SK-N-SH (cell line): ENCODE measurements at regions not wholly inside any gene's neighbourhood (a gene's known extent, or its start where the extent isn't known, plus 50 kb on each side); places are given as distances from the start of the nearest gene placed in this dataset.

Experiments used
- CTCF ChIA-PET: fragments of 300-600, 350-600 bp; formaldehyde crosslinking; extraction: SDS; loops from one replicate; lab custom pipeline; 2021; lab: Yijun Ruan, JAX
- POLR2A ChIA-PET: fragments of 350-600 bp; sonication (Branson Sonifier 250); formaldehyde crosslinking; extraction: SDS; loops from one replicate; lab custom pipeline; 2020; ENCODE audit warnings: antibody characterized with exemption, inconsistent platforms; lab: Yijun Ruan, JAX
- DNase-seq: peaks from one replicate; pipeline ENCODE4 v3.0.0; 2012
- H2AFZ ChIP-seq: fragments of 200-600 bp; sonication (generic); 2 replicates; pipeline ENCODE4 v1.8.1; 2016; ENCODE audit warnings: antibody characterized with exemption, mild to moderate bottlenecking, low read depth
- H3F3A ChIP-seq: fragments of 200-600 bp; sonication (generic); replicated peaks from 2 replicates; pipeline ENCODE3; 2016; ENCODE audit warnings: antibody characterized with exemption, mild to moderate bottlenecking; ENCODE audit not compliant: insufficient read depth
- H3K27ac ChIP-seq, 2 experiments: fragments of 200-500 bp in 1 of 2; fragments of 200-600 bp in 1 of 2; sonication (Bioruptor generic) in 1 of 2; sonication (generic), shearing (Covaris generic) in 1 of 2; 2 replicates each; pipeline versions ENCODE4 v1.5.1 to v1.6.1; 2014 to 2016; ENCODE audit warnings: low read depth in 2 of 2, inconsistent platforms in 1 of 2, low read length in 1 of 2, mild to moderate bottlenecking in 1 of 2, mixed read lengths in 1 of 2
- H3K27me3 ChIP-seq: fragments of 200-600 bp; sonication (generic), shearing (Covaris generic); 2 replicates; pipeline ENCODE4 v1.6.1; 2016; ENCODE audit warnings: mixed run types; ENCODE audit not compliant: insufficient read depth
- H3K36me3 ChIP-seq, 2 experiments: fragments of 200-500 bp in 1 of 2; fragments of 200-600 bp in 1 of 2; sonication (Bioruptor generic) in 1 of 2; sonication (generic) in 1 of 2; replicated peaks in 1 of 2; 2 replicates each; pipeline versions ENCODE3 to v1.5.1; 2014 to 2016; ENCODE audit warnings: low read length in 1 of 2, mild to moderate bottlenecking in 1 of 2; ENCODE audit not compliant: insufficient read depth in 2 of 2, control insufficient read depth in 1 of 2
- H3K4me1 ChIP-seq, 2 experiments: fragments of 200-500 bp in 1 of 2; fragments of 200-600 bp in 1 of 2; sonication (Bioruptor generic) in 1 of 2; sonication (generic), shearing (Covaris generic) in 1 of 2; 2 replicates each; pipeline versions ENCODE4 v1.5.1 to v1.6.1; 2014 to 2016; ENCODE audit warnings: low read depth in 1 of 2, low read length in 1 of 2, mixed run types in 1 of 2; ENCODE audit not compliant: insufficient read depth in 2 of 2, control insufficient read depth in 1 of 2
- H3K4me2 ChIP-seq: fragments of 200-600 bp; sonication (generic), shearing (Covaris generic); 2 replicates; pipeline ENCODE4 v1.6.1; 2017; ENCODE audit warnings: mixed run types
- H3K4me3 ChIP-seq, 2 experiments: fragments of 200-500 bp in 1 of 2; fragments of 200-600 bp in 1 of 2; sonication (Bioruptor generic) in 1 of 2; sonication (generic), shearing (Covaris generic) in 1 of 2; 2 replicates each; pipeline versions ENCODE4 v1.5.1 to v1.8.1; 2014 to 2016; ENCODE audit warnings: low read depth in 2 of 2, inconsistent platforms in 1 of 2, low read length in 1 of 2, mild to moderate bottlenecking in 1 of 2, mixed read lengths in 1 of 2, moderate library complexity in 1 of 2
- H3K79me2 ChIP-seq: fragments of 200-600 bp; sonication (generic); 2 replicates; pipeline ENCODE4 v1.8.1; 2017; ENCODE audit warnings: mild to moderate bottlenecking; ENCODE audit not compliant: insufficient read depth
- H3K9ac ChIP-seq: fragments of 200-600 bp; sonication (generic); 2 replicates; pipeline ENCODE4 v1.6.1; 2017; ENCODE audit warnings: mixed run types
- H3K9me2 ChIP-seq: fragments of 200-600 bp; sonication (generic); 2 replicates; pipeline ENCODE4 v1.6.1; 2017; ENCODE audit warnings: mixed run types
- H3K9me3 ChIP-seq: fragments of 200-600 bp; sonication (generic); 2 replicates; pipeline ENCODE4 v1.6.1; 2017; ENCODE audit warnings: mixed run types, mild to moderate bottlenecking, moderate library complexity
- H4K20me1 ChIP-seq: fragments of 200-600 bp; sonication (generic); 2 replicates; pipeline ENCODE4 v1.6.1; 2017; ENCODE audit warnings: mild to moderate bottlenecking, mixed run types; ENCODE audit not compliant: insufficient read depth
- ELF1 ChIP-seq: IDR thresholded peaks from 2 replicates; pipeline ENCODE4 v1.4.0; 2012
- FOXM1 ChIP-seq: IDR thresholded peaks from 2 replicates; pipeline ENCODE4 v1.4.0; 2012; ENCODE audit warnings: low read depth, mild to moderate bottlenecking
- NFIC ChIP-seq: IDR thresholded peaks from 2 replicates; pipeline ENCODE4 v1.4.0; 2012; ENCODE audit warnings: borderline replicate concordance
- RCOR1 ChIP-seq: fragments of 150-350 bp; IDR thresholded peaks from 2 replicates; pipeline ENCODE4 v1.6.1; 2017; ENCODE audit warnings: antibody characterized with exemption, low read length
- RFX5 ChIP-seq: IDR thresholded peaks from 2 replicates; pipeline ENCODE4 v1.6.1; 2012; ENCODE audit warnings: mild to moderate bottlenecking, improper control_type of control experiment, low read length
- RXRA ChIP-seq: IDR thresholded peaks from 2 replicates; pipeline ENCODE4 v1.4.0; 2012; ENCODE audit warnings: low read depth, mild to moderate bottlenecking, borderline replicate concordance
- SIN3A ChIP-seq: IDR thresholded peaks from 2 replicates; pipeline ENCODE4 v1.6.1; 2012; ENCODE audit warnings: low read depth, mild to moderate bottlenecking, low read length, moderate library complexity, borderline replicate concordance
- TAF1 ChIP-seq: IDR thresholded peaks from 2 replicates; pipeline ENCODE4 v1.6.1; 2012; ENCODE audit warnings: low read depth, mild to moderate bottlenecking, low read length, moderate library complexity, borderline replicate concordance
- TCF12 ChIP-seq: IDR thresholded peaks from 2 replicates; pipeline ENCODE4 v1.4.0; 2012
- WGBS: methylation state at CpG from one replicate; pipeline ENCODE4 v1.1.6; 2017; ENCODE audit warnings: low lambda C conversion rate; 5-methylcytosine and 5-hydroxymethylcytosine counted together
- TF ChIP-seq, protein P1 (sequence below): IDR thresholded peaks from 2 replicates; pipeline ENCODE4 v1.4.0; 2012; ENCODE audit warnings: low read depth, borderline replicate concordance
- TF ChIP-seq, protein P2 (sequence below): fragments of 150-350 bp; IDR thresholded peaks from 2 replicates; pipeline ENCODE4 v1.6.1; 2017; ENCODE audit warnings: antibody characterized with exemption, low read length, low read depth, borderline replicate concordance

DNA sequence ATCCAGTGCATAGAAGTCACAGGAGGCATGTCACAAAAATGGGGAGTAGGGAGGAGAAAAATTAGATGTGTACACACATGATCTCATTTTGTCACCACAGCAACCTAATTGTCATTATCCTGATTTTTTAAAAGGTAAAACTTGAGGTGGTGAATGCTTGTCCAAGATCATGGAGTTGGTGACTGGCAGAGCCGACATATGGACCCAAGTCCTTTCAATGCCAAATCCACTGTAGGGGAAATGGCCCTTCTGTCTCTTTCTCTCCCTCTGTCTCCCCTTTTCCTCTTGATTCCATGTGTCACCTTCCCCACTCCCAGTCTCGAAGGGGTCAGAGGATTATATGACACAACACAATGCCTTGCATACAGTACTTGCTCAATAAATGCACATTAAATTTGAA is 65.7 kb upstream of the JUN start:
- peaks cover 42% of the 10 kb centered on the region for H3F3A ChIP-seq
- peak overlapping the region; percentile 72 to 97; a peak in 3 of 4 replicates for H3K27ac ChIP-seq
- peak overlapping the region; percentile 72 for H3K4me2 ChIP-seq
- TF ChIP-seq SIN3A (no peak), RXRA (no peak), ELF1 (no peak), RFX5 (no peak), RCOR1 (no peak), TAF1 (no peak)
- TF ChIP-seq, protein P1, sequence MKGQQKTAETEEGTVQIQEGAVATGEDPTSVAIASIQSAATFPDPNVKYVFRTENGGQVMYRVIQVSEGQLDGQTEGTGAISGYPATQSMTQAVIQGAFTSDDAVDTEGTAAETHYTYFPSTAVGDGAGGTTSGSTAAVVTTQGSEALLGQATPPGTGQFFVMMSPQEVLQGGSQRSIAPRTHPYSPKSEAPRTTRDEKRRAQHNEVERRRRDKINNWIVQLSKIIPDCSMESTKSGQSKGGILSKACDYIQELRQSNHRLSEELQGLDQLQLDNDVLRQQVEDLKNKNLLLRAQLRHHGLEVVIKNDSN = no peak
- TF ChIP-seq, protein P2, sequence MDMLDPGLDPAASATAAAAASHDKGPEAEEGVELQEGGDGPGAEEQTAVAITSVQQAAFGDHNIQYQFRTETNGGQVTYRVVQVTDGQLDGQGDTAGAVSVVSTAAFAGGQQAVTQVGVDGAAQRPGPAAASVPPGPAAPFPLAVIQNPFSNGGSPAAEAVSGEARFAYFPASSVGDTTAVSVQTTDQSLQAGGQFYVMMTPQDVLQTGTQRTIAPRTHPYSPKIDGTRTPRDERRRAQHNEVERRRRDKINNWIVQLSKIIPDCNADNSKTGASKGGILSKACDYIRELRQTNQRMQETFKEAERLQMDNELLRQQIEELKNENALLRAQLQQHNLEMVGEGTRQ = no peak
- H3K27me3 ChIP-seq = no peaks in the 10 kb centered on the region
- no peaks in the 10 kb centered on the region for H3K36me3 ChIP-seq
- no peaks in the 10 kb centered on the region for H3K9me3 ChIP-seq
- CTCF ChIA-PET = interaction anchor here (1.6 kb wide), 1 partner anchor 9 kb away, joined by 6 read pairs; no protein-coding TSS in a partner anchor
- H3K9me2 ChIP-seq = no peaks in the 10 kb centered on the region
- 0 out of 2 replicates have a peak overlapping the region, but pooled peaks have one; percentile 55 for H2AFZ ChIP-seq
- H3K4me1 ChIP-seq = peaks cover 4 to 25% of the 10 kb centered on the region in 2 experiments; a peak in 2 of 4 replicates
- H4K20me1 ChIP-seq = no peaks in the 10 kb centered on the region
- no peak for DNase-seq
- WGBS = 49% methylated on average over 2 of the region's 2 CpGs
- no peaks in the 10 kb centered on the region for H3K79me2 ChIP-seq
- POLR2A ChIA-PET = no interaction called here
- H3K4me3 ChIP-seq = peak overlapping the region; percentile 2 to 19; a peak in 1 of 4 replicates
- peak overlapping the region; percentile 70 for H3K9ac ChIP-seq

DNA sequence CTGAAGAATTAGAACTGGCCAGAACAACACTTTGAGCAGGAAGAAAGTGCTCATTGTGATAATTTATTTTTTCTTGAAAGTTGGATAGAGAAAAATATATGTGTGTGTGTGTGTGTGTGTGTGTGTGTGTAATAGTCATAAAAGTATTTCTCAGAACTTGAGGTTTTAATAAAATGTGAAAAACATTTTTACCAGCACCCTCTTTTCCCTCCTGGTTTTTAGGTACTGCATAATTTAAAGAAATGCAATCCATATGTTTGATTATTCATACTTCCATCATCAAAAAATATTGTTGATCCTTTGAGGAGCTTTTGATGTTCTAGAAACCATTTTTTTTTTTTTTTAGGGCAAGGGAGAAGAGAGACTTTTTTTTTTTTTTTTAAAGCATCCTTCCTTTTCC is 66.8 kb upstream of the JUN start:
- Histone ChIP-seq H3K4me2 (no peak overlapping the region), H3K27ac (peak overlapping the region in 1 of 2 experiments; percentile 97; a peak in 2 of 4 replicates), H3K4me1 (peaks cover 4 to 25% of the 10 kb centered on the region in 2 experiments; a peak in 2 of 4 replicates), H3K27me3 (no peaks in the 10 kb centered on the region), H3F3A (peaks cover 40% of the 10 kb centered on the region), H3K4me3 (no peak overlapping the region), H3K36me3 (no peaks in the 10 kb centered on the region), H3K79me2 (no peaks in the 10 kb centered on the region), H3K9me3 (no peaks in the 10 kb centered on the region), H4K20me1 (no peaks in the 10 kb centered on the region), H2AFZ (peak overlapping the region; percentile 56; the same call in 1 of the 2 replicates), H3K9me2 (no peaks in the 10 kb centered on the region), H3K9ac (no peak overlapping the region; the same call in 1 of the 2 replicates)
- CTCF ChIA-PET = interaction anchor here (0.7 kb wide), 1 partner anchor 9 kb away, joined by 3 read pairs; no protein-coding TSS in a partner anchor
- POLR2A ChIA-PET = no interaction called here
- DNase-seq = no peak
- TF ChIP-seq, protein P1 = no peak
- TF ChIP-seq FOXM1 = no peak
- TF ChIP-seq NFIC = no peak
- peak; percentile 40 for TF ChIP-seq TCF12
- TF ChIP-seq SIN3A = no peak
